Nephron (organoid): ENCODE measurements at regions not wholly inside any gene's neighbourhood (a gene's known extent, or its start where the extent isn't known, plus 50 kb on each side); places are given as distances from the start of the nearest gene placed in this dataset.

Experiments used
- H3K27ac Mint-ChIP-seq, 3 experiments: 2 replicates each; pipeline ENCODE4 v1.8.0; 2020; ENCODE audit warnings: mixed read lengths in 3 of 3, mild to moderate bottlenecking in 2 of 3, moderate library complexity in 1 of 3
- H3K27me3 Mint-ChIP-seq: 2 replicates; pipeline ENCODE4 v1.8.0; 2021; ENCODE audit warnings: low read depth, mild to moderate bottlenecking, moderate library complexity, mixed read lengths
- H3K36me3 Mint-ChIP-seq: 2 replicates; pipeline ENCODE4 v1.8.0; 2020; ENCODE audit warnings: low read depth, mixed read lengths
- H3K4me1 Mint-ChIP-seq: 2 replicates; pipeline ENCODE4 v1.8.0; 2020; ENCODE audit warnings: mixed read lengths
- H3K4me3 Mint-ChIP-seq, 3 experiments: 2 replicates each; pipeline ENCODE4 v1.8.0; 2020; ENCODE audit warnings: mild to moderate bottlenecking in 3 of 3, mixed read lengths in 3 of 3, moderate library complexity in 2 of 3
- H3K9me3 Mint-ChIP-seq: 2 replicates; pipeline ENCODE4 v1.8.0; 2020; ENCODE audit warnings: mixed read lengths
- TF ChIP-seq, protein P1 (sequence below), 3 experiments: fragments of 200-600 bp; sonication (generic); IDR thresholded peaks; one replicate each; pipeline ENCODE4 v1.5.0; 2021; ENCODE audit warnings: antibody characterized with exemption in 3 of 3; ENCODE audit not compliant: unreplicated experiment in 3 of 3

DNA sequence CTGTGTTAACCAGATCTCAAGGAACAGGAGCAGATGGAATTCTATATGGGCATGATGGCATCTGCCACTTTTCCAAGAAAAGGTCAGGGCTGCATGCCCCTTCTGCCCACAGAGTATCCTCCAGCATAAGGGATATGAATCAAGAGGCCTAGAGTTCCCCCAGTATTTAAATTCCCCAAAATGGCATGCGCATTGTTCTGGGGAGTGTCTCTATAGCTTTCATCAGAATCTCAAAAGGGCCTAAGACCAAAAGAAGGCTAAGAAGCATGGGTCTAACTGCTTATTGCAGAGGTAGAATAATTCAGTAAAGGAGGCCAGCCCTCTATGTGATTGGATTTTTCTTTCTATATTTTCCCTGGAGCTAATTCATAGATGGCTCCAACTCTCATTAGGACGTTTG lies 114.2 kb upstream of the SPIN1 start:
- Mint-ChIP-seq H3K9me3 (peaks cover 4% of the 10 kb centered on the region), H3K36me3 (no peaks in the 10 kb centered on the region), H3K27me3 (peaks cover 9% of the 10 kb centered on the region), H3K4me1 (peaks cover 5% of the 10 kb centered on the region), H3K4me3 (no peak overlapping the region), H3K27ac (no peak overlapping the region)
- TF ChIP-seq, protein P1, sequence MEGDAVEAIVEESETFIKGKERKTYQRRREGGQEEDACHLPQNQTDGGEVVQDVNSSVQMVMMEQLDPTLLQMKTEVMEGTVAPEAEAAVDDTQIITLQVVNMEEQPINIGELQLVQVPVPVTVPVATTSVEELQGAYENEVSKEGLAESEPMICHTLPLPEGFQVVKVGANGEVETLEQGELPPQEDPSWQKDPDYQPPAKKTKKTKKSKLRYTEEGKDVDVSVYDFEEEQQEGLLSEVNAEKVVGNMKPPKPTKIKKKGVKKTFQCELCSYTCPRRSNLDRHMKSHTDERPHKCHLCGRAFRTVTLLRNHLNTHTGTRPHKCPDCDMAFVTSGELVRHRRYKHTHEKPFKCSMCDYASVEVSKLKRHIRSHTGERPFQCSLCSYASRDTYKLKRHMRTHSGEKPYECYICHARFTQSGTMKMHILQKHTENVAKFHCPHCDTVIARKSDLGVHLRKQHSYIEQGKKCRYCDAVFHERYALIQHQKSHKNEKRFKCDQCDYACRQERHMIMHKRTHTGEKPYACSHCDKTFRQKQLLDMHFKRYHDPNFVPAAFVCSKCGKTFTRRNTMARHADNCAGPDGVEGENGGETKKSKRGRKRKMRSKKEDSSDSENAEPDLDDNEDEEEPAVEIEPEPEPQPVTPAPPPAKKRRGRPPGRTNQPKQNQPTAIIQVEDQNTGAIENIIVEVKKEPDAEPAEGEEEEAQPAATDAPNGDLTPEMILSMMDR (IDR thresholded peaks at IDR 0.05; ENCODE audit: unreplicated experiment in 3 of 3), result no peak

DNA sequence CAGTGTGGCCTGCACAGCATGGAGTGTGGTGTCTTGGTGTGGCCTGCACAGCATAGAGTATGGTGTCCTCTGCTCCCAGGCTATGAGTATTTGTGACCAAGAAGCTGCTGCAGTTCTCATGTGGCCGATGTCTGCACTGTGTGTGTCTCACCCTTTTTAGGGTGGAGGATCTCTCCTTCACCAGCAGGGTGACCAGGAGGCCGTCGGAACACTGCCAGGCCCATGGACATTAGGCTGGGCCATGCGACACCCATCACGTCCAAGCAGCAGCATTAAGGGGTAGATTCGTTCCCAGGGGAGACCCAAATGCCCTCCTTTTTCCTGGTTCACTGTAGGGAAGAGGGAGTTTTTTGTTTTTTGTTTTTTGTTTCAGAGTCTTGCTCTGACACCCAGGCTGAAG lies 115.3 kb upstream of the SPIN1 start:
- TF ChIP-seq, protein P1 (IDR thresholded peaks at IDR 0.05; ENCODE audit: unreplicated experiment in 3 of 3), result no peak
- peaks cover 4% of the 10 kb centered on the region for H3K9me3 Mint-ChIP-seq
- peaks cover 5% of the 10 kb centered on the region for H3K4me1 Mint-ChIP-seq
- no peak overlapping the region for H3K4me3 Mint-ChIP-seq
- no peak overlapping the region for H3K27ac Mint-ChIP-seq
- H3K36me3 Mint-ChIP-seq, result no peaks in the 10 kb centered on the region
- H3K27me3 Mint-ChIP-seq, result peaks cover 9% of the 10 kb centered on the region

DNA sequence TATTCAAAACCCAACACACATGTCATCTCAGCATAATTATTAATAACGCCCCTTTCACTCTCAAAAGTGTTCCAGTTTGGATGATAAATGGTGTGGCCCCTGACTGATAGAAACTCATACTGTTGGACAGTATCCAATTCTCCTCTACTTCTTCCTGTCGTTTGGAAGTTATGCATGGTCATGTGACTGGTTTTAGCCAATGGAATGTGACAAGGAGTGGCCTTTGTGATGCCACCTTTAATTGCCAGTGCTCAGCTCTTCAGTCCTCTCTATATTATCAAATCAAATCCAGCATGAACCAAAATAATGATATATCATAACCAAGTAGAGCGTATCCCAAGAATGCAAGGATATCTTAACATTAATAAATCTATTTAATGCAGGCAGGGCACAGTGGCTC lies 117.8 kb upstream of the SPIN1 start:
- H3K4me3 Mint-ChIP-seq, result no peak overlapping the region
- H3K27ac Mint-ChIP-seq, result no peak overlapping the region
- peaks cover 5% of the 10 kb centered on the region for H3K4me1 Mint-ChIP-seq
- no peaks in the 10 kb centered on the region for H3K36me3 Mint-ChIP-seq
- H3K27me3 Mint-ChIP-seq, result peaks cover 5% of the 10 kb centered on the region
- TF ChIP-seq, protein P1 (IDR thresholded peaks at IDR 0.05; ENCODE audit: unreplicated experiment in 3 of 3), result no peak
- H3K9me3 Mint-ChIP-seq, result peaks cover 4% of the 10 kb centered on the region

DNA sequence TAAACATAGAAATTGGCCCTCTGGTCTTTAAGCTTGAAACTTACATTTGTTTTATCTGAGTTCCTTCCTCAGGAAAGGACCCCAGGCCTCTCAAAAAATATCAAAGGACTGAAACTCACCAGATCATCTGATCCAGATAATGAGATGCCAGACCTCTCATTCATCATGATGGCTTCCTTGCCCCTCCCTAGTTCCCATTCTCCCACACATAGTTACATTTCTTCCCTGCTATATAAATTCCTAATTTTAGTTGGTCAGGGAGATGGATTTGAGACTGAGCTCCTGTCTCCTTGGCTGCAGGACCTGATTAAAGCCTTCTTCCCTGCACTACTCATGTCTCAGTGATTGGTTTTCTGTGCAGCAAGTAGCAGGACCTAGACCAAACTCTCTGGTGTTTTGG lies 119.4 kb upstream of the SPIN1 start:
- H3K36me3 Mint-ChIP-seq, result no peaks in the 10 kb centered on the region
- H3K27ac Mint-ChIP-seq, result no peak overlapping the region
- H3K4me3 Mint-ChIP-seq, result no peak overlapping the region
- TF ChIP-seq, protein P1 (IDR thresholded peaks at IDR 0.05; ENCODE audit: unreplicated experiment in 3 of 3), result no peak
- peaks cover 5% of the 10 kb centered on the region for H3K4me1 Mint-ChIP-seq
- H3K27me3 Mint-ChIP-seq, result peaks cover 5% of the 10 kb centered on the region
- peaks cover 4% of the 10 kb centered on the region for H3K9me3 Mint-ChIP-seq

DNA sequence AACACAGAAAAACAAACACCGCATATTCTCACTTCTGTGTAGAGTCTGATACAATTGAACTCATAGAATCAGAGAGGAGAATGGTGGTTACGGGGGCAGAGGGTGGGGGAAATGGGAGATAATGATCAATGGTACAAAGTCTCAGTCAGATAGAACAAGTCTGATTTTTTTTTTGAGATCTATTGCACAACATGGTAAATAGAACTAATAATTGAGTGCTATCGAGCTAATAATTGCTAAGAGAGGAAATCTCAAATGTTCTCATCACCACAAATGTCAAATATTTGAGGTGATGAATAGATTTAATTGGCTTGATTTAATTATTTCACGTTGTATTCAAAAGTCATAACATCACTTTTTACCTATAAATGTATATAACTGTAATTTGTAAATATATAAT lies 121.0 kb upstream of the SPIN1 start:
- H3K36me3 Mint-ChIP-seq, result no peaks in the 10 kb centered on the region
- peaks cover 5% of the 10 kb centered on the region for H3K27me3 Mint-ChIP-seq
- peaks cover 5% of the 10 kb centered on the region for H3K4me1 Mint-ChIP-seq
- TF ChIP-seq, protein P1 (IDR thresholded peaks at IDR 0.05; ENCODE audit: unreplicated experiment in 3 of 3), result no peak
- no peak overlapping the region for H3K27ac Mint-ChIP-seq
- H3K4me3 Mint-ChIP-seq, result no peak overlapping the region
- H3K9me3 Mint-ChIP-seq, result peaks cover 4% of the 10 kb centered on the region

DNA sequence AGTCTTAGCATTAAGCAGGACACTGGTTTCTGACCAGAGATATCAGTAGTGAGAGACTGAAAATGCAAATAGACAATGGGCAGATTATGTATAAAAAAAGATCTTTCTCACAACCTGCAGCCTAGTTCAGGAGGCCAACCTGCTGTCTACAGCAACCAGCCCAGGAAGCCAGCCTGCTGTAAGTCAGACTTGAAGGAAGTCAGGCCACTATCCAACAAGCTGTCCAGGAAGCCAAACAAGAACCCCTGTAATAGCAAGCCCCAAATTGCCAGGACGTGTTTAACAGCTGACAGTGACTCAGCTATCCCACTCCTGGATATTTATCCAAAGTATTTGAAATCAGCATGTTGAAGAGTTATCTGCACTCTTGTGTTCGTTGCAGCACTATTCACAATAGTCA lies 121.8 kb upstream of the SPIN1 start:
- TF ChIP-seq, protein P1 (IDR thresholded peaks at IDR 0.05; ENCODE audit: unreplicated experiment in 3 of 3), result no peak
- H3K4me1 Mint-ChIP-seq, result peaks cover 5% of the 10 kb centered on the region

More for the DNA sequence above, 121.8 kb upstream of the SPIN1 start:
- Mint-ChIP-seq H3K9me3 (peaks cover 4% of the 10 kb centered on the region), H3K4me3 (no peak overlapping the region), H3K36me3 (no peaks in the 10 kb centered on the region), H3K27me3 (peaks cover 5% of the 10 kb centered on the region), H3K27ac (no peak overlapping the region)
